ENCODE measurements at regions not wholly inside any gene's neighbourhood (a gene's known extent, or its start where the extent isn't known, plus 50 kb on each side); places are given as distances from the start of the nearest gene placed in this dataset.

DNA sequence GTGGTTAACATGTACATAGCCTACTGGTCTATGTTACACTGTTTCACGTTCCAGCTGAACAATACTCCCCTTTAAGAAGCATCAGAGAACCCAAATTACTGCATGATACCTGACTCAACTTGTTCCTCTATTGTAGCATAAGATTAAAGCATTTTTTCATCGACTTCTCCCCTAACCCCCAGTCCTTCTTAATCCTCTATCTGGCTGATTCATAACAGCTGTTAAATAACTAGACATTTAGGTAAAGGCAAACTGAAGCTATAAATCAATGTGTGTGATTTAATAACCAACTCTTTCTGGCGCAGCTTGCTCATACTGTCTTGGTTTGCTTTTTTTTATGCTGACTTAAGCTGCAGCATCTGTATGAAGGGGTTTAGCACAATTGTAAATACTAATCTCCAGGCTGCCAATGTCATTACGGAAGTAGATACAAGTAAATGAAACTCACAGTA is 94.2 kb upstream of the MTAP start:
- 11% methylated on average over 4 of the region's 4 CpGs for WGBS
- H3K36me3 ChIP-seq: no peaks in the 10 kb centered on the region
- H3K27me3 ChIP-seq (replicated peaks; ENCODE audit: insufficient read depth): no peaks in the 10 kb centered on the region
- H3K9me3 ChIP-seq: no peaks in the 10 kb centered on the region
- H3K4me1 ChIP-seq (replicated peaks): no peaks in the 10 kb centered on the region
- DNase-seq (ENCODE audit: low spot score): no peak
- no peak overlapping the region for H3K4me3 ChIP-seq
- TF ChIP-seq POLR2A (IDR thresholded peaks at IDR 0.05) (no peak), POLR2AphosphoS5 (IDR thresholded peaks at IDR 0.05) (no peak)
- TF ChIP-seq, protein P1, sequence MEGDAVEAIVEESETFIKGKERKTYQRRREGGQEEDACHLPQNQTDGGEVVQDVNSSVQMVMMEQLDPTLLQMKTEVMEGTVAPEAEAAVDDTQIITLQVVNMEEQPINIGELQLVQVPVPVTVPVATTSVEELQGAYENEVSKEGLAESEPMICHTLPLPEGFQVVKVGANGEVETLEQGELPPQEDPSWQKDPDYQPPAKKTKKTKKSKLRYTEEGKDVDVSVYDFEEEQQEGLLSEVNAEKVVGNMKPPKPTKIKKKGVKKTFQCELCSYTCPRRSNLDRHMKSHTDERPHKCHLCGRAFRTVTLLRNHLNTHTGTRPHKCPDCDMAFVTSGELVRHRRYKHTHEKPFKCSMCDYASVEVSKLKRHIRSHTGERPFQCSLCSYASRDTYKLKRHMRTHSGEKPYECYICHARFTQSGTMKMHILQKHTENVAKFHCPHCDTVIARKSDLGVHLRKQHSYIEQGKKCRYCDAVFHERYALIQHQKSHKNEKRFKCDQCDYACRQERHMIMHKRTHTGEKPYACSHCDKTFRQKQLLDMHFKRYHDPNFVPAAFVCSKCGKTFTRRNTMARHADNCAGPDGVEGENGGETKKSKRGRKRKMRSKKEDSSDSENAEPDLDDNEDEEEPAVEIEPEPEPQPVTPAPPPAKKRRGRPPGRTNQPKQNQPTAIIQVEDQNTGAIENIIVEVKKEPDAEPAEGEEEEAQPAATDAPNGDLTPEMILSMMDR (IDR thresholded peaks at IDR 0.05): no peak
- intact Hi-C loops (cut with DNase I): no loop called here
- no peak overlapping the region for H3K27ac ChIP-seq

DNA sequence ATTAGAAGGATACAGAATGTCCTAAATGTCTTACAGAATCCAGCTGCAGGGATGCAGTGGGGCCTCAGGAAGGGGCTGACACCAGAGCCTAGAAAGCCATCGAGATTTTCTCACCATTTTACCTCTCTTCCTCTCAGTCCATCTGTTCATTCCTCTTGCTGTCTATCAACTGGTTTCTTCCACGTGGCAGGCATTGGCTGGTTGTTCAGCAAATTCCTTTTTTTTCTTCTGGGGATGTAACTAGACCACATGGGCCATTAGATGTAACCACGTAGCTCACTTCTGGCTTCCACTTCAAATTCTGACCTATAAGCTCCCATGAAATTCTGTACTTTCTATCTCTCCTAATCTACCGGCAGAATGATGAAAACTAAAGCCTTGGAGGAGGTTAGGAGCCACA is 93.6 kb upstream of the MTAP start:
- Histone ChIP-seq H3K27me3 (replicated peaks; ENCODE audit: insufficient read depth) (no peaks in the 10 kb centered on the region), H3K36me3 (no peaks in the 10 kb centered on the region), H3K9me3 (no peaks in the 10 kb centered on the region), H3K4me3 (no peak overlapping the region), H3K4me1 (replicated peaks) (no peaks in the 10 kb centered on the region), H3K27ac (no peak overlapping the region)
- 44% methylated on average over 4 of the region's 4 CpGs for WGBS
- DNase-seq (ENCODE audit: low spot score): no peak
- TF ChIP-seq, protein P1 (IDR thresholded peaks at IDR 0.05): no peak
- no peak for TF ChIP-seq POLR2A (IDR thresholded peaks at IDR 0.05)
- TF ChIP-seq POLR2AphosphoS5 (IDR thresholded peaks at IDR 0.05): no peak
- intact Hi-C loops (cut with DNase I): no loop called here

DNA sequence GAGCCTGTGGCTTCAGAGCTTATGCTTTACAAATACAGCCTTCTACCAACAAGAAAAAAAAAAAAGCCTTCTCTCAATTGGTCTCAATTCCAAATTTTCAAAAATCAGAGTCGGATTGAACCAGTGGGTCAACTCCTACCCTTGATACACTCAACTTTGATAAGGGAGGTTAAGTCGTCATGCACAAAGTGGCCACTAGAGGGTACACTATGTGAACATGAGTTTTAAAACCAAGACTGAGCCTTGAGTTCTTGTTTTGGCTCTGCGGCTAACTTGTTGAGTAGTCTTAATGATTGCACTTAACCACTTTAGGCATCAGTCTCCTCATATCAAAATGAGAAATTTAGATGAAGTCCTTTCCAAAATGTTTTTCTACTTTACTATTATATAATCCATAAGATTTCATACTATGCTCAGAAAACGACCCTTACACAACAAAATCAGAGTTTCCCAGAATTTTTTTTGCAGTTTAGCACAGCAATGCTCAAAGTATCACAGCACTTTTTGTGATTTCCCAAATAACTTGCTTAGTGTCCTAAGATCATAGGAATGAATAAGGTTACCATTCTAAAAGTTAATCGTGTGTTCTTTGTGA is 92.9 kb upstream of the MTAP start:
- Histone ChIP-seq H3K27ac (no peak overlapping the region), H3K4me1 (replicated peaks) (no peaks in the 10 kb centered on the region), H3K27me3 (replicated peaks; ENCODE audit: insufficient read depth) (no peaks in the 10 kb centered on the region), H3K4me3 (no peak overlapping the region), H3K36me3 (no peaks in the 10 kb centered on the region), H3K9me3 (no peaks in the 10 kb centered on the region)
- intact Hi-C loops (cut with DNase I): no loop called here
- 65% methylated on average over 5 of the region's 5 CpGs for WGBS
- no peak for TF ChIP-seq POLR2A (IDR thresholded peaks at IDR 0.05)
- TF ChIP-seq, protein P1 (IDR thresholded peaks at IDR 0.05): peak; percentile 46 to 68 (median 52)
- peak; percentile 32 for DNase-seq (ENCODE audit: low spot score)

DNA sequence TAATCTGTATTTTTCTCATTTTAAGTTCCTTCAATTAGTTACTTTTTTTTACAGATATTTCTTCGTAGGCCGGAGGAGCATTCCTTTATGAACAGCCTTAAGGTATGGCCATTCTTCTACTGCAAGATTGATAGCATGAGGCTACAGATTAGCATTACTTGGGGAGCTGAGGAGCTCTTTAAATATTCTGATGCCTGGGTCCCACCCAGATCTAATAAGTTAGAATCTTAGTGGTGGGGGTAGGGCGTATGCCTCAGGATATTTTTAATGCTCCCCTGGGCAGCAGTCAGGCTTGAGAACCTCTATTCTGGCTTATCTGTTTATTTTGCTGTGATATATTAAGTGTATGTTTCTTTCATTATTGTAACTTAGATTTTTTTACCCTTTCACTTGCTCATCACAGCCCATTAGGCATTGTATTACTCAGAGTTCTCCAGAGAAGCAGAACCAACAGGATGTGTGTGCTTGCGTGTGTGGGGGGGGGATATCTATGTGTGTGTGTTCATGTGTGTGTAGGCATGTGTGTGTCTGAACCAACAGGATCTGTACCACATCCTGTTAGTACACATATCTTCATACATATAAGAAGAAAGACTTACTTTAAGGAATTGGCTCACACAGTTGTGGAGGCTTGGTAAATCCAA is 91.8 kb upstream of the MTAP start:
- intact Hi-C loops (cut with DNase I): no loop called here
- Histone ChIP-seq H3K36me3 (no peaks in the 10 kb centered on the region), H3K27ac (no peak overlapping the region), H3K27me3 (replicated peaks; ENCODE audit: insufficient read depth) (no peaks in the 10 kb centered on the region), H3K9me3 (no peaks in the 10 kb centered on the region), H3K4me1 (replicated peaks) (no peaks in the 10 kb centered on the region), H3K4me3 (no peak overlapping the region)
- TF ChIP-seq POLR2A (IDR thresholded peaks at IDR 0.05): no peak
- DNase-seq (ENCODE audit: low spot score): no peak
- WGBS: 82% methylated on average over 4 of the region's 4 CpGs

DNA sequence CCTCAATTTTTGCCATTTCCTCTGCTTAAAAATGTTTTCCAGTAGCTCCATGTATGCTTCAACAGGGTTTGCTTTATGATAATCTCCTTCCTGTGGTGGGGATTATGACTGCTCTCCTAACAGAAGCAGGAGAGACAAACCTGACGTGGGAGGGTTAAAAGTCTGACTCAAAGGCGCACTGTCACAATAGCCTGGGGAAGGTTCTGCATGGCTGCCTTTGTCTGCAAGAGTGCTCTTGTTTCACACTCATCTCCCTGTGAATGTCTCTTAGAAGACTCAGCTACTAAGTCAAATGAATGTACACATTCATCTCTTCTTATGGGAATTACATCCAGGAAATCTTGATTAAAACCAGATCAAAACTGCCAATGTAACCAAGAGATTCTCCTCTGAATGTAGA is 90.9 kb upstream of the MTAP start:
- no peak for DNase-seq (ENCODE audit: low spot score)
- 72% methylated on average over 2 of the region's 2 CpGs for WGBS
- no peaks in the 10 kb centered on the region for H3K36me3 ChIP-seq
- H3K9me3 ChIP-seq: no peaks in the 10 kb centered on the region
- intact Hi-C loops (cut with DNase I): no loop called here
- no peak overlapping the region for H3K4me3 ChIP-seq
- H3K27ac ChIP-seq: no peak overlapping the region
- no peaks in the 10 kb centered on the region for H3K4me1 ChIP-seq (replicated peaks)
- no peak for TF ChIP-seq POLR2A (IDR thresholded peaks at IDR 0.05)
- TF ChIP-seq, protein P1 (IDR thresholded peaks at IDR 0.05): no peak
- no peak for TF ChIP-seq POLR2AphosphoS5 (IDR thresholded peaks at IDR 0.05)
- no peaks in the 10 kb centered on the region for H3K27me3 ChIP-seq (replicated peaks; ENCODE audit: insufficient read depth)
